ENCODE measurements at regions not wholly inside any gene's neighbourhood (a gene's known extent, or its start where the extent isn't known, plus 50 kb on each side); places are given as distances from the start of the nearest gene placed in this dataset.

- intact Hi-C loops (cut with micrococcal nuclease; ENCODE audit: unreplicated experiment) = no loop called here
- TF ChIP-seq MLLT1 (IDR thresholded peaks at IDR 0.05) = no peak
- no peak for TF ChIP-seq PRDM15 (CRISPR knock-in tag; IDR thresholded peaks at IDR 0.05)
- TF ChIP-seq SIX5 (IDR thresholded peaks at IDR 0.05; ENCODE audit: low read depth, low read length, severe bottlenecking) = no peak
- TF ChIP-seq, protein P1, sequence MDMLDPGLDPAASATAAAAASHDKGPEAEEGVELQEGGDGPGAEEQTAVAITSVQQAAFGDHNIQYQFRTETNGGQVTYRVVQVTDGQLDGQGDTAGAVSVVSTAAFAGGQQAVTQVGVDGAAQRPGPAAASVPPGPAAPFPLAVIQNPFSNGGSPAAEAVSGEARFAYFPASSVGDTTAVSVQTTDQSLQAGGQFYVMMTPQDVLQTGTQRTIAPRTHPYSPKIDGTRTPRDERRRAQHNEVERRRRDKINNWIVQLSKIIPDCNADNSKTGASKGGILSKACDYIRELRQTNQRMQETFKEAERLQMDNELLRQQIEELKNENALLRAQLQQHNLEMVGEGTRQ (IDR thresholded peaks at IDR 0.05; ENCODE audit: borderline replicate concordance, low read depth, low read length) = no peak
- TF ChIP-seq KAT2A (conservative IDR thresholded peaks at IDR 0.05; ENCODE audit: control insufficient read depth, low read depth, low read length) = no peak
- no peak for TF ChIP-seq RELA (IDR thresholded peaks at IDR 0.05; ENCODE audit: borderline replicate concordance, partially characterized antibody)
These were observed 267.1 kb upstream of the PRKD1 start for GRCh38 chr14:30194741-30195148.

More at GRCh38 chr14:30194741-30195148, 267.1 kb upstream of the PRKD1 start:
- Histone ChIP-seq H3K4me2 (ENCODE audit: control insufficient read depth, insufficient read depth) (no peak overlapping the region), H2AFZ (ENCODE audit: control insufficient read depth, low read depth, low read length) (no peak overlapping the region), H3K4me1 (ENCODE audit: control insufficient read depth, insufficient read depth, low read length) (no peaks in the 10 kb centered on the region), H3K9me3 (replicated peaks; ENCODE audit: control insufficient read depth, insufficient read depth, low read length) (no peaks in the 10 kb centered on the region; the same call in 2 of the 3 replicates), H3K27ac (ENCODE audit: control insufficient read depth, insufficient read depth) (no peak overlapping the region), H3K9ac (ENCODE audit: control insufficient read depth, insufficient read depth, low read length) (no peak overlapping the region), H3K36me3 (ENCODE audit: control insufficient read depth in 2 of 2, insufficient read depth in 2 of 2, low read length in 1 of 2) (no peaks in the 10 kb centered on the region), H3K27me3 (replicated peaks in 1 of 2; ENCODE audit: control insufficient read depth in 2 of 2, insufficient read depth in 2 of 2, low read length in 1 of 2) (no peaks in the 10 kb centered on the region), H3K79me2 (ENCODE audit: control insufficient read depth, insufficient read depth, low read length) (no peaks in the 10 kb centered on the region), H3K4me3 (no peak overlapping the region), H4K20me1 (ENCODE audit: control insufficient read depth, insufficient read depth) (no peaks in the 10 kb centered on the region)
- no peak for DNase-seq (ENCODE audit: low read depth, low spot score)
- CTCF ChIA-PET = no interaction called here
- ATAC-seq = no peak
- RAD21 ChIA-PET (ENCODE audit: unreplicated experiment) = no interaction called here
- 35% methylated on average over 2 of the region's 2 CpGs for WGBS (ENCODE audit: insufficient coverage, insufficient replicate concordance, low lambda C conversion rate, missing lambda C conversion rate)
- POLR2A ChIA-PET = no interaction called here
- no TSS peak for BruUV-seq (replicated peaks)
- SMC1A ChIA-PET (ENCODE audit: uncharacterized antibody, unreplicated experiment) = no interaction called here
- no peak for FAIRE-seq
- in situ Hi-C loops (cut with MboI) = no loop called here

All from GM12878 (cell line).